ENCODE measurements at regions not wholly inside any gene's neighbourhood (a gene's known extent, or its start where the extent isn't known, plus 50 kb on each side); places are given as distances from the start of the nearest gene placed in this dataset.

DNA sequence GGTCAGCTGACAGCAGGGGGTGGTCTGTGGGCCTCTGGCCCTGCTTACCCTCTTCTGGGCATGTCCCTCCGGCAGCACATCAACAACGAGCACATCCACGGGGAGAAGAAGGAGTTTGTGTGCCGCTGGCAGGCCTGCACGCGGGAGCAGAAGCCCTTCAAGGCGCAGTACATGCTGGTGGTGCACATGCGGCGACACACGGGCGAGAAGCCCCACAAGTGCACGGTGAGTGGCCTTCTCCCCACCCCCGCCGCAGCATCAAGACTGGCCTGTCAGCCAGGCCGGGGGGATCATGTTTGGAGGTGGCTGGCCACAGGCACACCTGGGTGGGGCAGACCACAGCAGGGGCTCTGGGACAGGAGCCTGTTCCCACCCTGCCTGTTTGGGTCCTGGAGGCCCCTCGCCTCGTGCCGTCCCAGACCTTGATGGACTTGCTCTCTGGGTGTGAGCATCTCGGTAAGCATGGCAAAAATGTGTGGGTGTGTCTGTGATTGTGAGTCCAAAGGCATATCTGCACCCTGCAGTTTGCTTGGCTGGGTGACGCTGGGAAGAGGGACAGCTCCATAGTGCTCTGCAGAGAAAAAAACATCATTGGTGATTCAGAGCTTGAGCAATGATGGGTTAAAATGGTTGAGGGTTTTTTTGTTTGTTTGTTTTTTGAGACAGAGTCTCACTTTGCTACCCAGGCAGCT lies 242.8 kb downstream of the GLI2 start:
- DNase-seq (ENCODE audit: low spot score): no peak

- DNase-seq (ENCODE audit: low spot score): no peak
Observed at GRCh38 chr2:120979398-120979797, 243.7 kb downstream of the GLI2 start.

GRCh38 chr2:120979921-120980320 lies 244.3 kb downstream of the GLI2 start:
- DNase-seq (ENCODE audit: low spot score): no peak

DNA sequence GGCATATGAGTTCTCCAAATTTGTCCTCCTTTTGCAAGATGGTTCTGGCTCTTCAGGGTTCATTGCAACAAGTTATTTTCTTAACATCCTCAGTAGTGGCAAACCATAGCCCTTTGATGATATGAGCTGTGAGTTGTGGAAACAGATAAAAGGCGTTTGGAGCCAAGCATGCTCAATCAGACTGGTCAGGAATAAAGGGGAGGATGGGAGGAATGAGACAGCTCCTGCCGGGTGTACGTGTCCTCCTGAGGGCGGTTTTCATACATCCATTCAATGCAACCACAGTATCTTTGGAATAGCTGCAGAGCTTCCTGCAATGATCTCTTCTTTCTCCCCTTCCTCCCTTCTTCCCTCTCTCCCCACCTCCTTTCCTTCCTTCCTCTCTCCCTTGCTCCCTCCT lies 245.8 kb downstream of the GLI2 start:
- no peak for DNase-seq (ENCODE audit: low spot score)

DNA sequence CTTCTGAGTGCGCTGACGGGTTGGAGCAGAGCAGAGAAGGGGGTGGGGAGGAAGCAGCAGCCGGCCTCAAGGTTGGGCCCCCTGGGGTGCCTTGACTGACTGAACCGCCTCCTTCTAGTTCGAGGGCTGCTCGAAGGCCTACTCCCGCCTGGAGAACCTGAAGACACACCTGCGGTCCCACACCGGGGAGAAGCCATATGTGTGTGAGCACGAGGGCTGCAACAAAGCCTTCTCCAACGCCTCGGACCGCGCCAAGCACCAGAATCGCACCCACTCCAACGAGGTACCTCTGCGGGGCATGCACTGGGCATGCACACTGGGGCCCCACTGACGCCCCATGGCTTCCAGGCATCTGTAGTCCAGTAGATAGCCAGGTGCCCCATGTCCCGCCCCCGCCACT lies 246.9 kb downstream of the GLI2 start:
- DNase-seq (ENCODE audit: low spot score): no peak

DNA sequence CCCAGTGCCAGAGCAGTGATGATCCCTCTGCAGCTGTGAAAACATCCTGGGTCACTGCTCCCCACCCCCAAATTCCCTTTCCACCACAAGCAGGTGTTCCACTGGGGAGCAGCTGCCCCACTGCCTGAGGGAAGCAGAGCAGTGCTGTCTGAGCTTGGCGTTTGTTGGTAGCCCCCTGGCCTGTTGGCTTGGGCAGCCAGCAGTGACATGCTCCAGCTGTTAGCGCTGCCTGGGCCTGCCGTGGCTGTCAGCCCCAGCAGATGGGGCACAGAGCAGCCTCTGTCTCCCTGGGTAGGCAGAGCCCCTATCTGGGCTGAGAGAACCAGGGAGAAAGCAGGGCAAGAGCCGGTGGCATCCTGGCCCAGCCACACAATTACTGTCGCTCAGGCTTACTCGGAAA lies 247.7 kb downstream of the GLI2 start:
- DNase-seq (ENCODE audit: low spot score): no peak

DNA sequence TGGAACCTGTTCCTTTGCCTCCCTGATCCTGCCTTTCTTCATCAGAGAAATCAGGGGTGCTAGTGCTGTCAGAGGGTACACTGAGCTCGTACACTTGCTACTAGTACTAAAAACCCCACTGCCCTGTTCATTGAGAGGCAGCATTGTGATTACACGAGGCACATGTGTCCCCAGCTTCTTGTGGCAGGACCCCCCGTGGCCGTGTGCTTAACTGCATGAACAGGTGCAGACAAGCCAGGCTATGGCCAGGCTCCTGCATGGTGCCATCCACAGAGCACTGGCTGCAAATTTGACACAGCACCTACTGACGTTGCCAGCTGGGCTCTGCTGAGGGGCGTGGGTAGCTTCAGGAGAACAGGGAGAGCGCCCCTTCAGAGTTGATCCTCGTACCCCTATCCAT lies 248.4 kb downstream of the GLI2 start:
- DNase-seq (ENCODE audit: low spot score): no peak

- no peak for DNase-seq (ENCODE audit: low spot score)
Observed at GRCh38 chr2:120984452-120985173, 248.9 kb downstream of the GLI2 start.

- DNase-seq (ENCODE audit: low spot score): no peak
Observed at GRCh38 chr2:120985174-120985996, 249.7 kb downstream of the GLI2 start.

GRCh38 chr2:120985997-120986651 lies 250.5 kb downstream of the GLI2 start:
- DNase-seq (ENCODE audit: low spot score): no peak

- DNase-seq (ENCODE audit: low spot score): no peak
Observed at GRCh38 chr2:120986898-120987650, 251.4 kb downstream of the GLI2 start.

DNA sequence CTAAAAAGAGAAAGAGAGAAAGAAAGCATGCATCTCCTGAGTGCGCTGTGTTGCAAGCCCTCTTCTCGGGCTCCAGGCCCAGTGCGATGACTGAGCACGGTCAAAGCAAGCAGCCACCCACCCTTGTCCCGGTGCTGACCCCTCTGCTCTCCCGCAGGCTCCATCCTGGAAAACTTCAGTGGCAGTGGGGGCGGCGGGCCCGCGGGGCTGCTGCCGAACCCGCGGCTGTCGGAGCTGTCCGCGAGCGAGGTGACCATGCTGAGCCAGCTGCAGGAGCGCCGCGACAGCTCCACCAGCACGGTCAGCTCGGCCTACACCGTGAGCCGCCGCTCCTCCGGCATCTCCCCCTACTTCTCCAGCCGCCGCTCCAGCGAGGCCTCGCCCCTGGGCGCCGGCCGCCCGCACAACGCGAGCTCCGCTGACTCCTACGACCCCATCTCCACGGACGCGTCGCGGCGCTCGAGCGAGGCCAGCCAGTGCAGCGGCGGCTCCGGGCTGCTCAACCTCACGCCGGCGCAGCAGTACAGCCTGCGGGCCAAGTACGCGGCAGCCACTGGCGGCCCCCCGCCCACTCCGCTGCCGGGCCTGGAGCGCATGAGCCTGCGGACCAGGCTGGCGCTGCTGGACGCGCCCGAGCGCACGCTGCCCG lies 252.5 kb downstream of the GLI2 start:
- no peak for DNase-seq (ENCODE audit: low spot score)

- DNase-seq (ENCODE audit: low spot score): no peak
Observed at GRCh38 chr2:120988700-120989511, 253.2 kb downstream of the GLI2 start.

GRCh38 chr2:120989512-120990441 lies 254.1 kb downstream of the GLI2 start:
- DNase-seq (ENCODE audit: low spot score): no peak

DNA sequence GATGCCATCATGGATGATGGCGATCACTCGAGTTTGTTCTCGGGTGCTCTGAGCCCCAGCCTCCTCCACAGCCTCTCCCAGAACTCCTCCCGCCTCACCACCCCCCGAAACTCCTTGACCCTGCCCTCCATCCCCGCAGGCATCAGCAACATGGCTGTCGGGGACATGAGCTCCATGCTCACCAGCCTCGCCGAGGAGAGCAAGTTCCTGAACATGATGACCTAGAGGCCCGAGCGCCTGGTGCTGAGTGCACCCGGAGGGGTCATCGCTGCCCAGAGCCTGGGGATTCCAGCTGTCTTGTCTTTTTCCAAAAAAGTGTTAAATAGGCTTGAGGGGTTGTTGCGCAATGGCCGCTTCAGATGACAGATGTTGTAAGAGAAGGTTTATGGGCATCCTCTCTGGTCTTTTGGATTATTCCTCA lies 254.8 kb downstream of the GLI2 start:
- no peak for DNase-seq (ENCODE audit: low spot score)

DNA sequence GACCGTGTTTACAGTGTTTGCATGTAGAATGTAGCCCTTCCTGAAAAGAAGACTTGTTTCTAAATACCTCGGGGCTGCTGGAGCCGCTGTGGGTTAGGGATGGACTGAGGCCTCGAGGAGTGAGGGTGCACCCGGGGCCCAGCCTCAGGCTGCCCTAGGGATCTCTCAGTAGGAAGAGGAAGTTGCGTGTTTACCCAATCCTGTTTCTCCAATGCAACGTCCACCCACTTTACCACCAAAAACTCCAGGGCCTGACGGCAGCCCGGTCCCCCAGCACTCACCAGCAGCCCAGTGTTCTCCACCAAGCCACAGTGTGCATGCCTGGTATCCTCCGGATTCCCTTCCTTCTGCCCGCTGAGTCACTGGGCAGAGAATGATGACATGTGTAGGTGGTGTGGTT lies 255.8 kb downstream of the GLI2 start:
- no peak for DNase-seq (ENCODE audit: low spot score)

DNA sequence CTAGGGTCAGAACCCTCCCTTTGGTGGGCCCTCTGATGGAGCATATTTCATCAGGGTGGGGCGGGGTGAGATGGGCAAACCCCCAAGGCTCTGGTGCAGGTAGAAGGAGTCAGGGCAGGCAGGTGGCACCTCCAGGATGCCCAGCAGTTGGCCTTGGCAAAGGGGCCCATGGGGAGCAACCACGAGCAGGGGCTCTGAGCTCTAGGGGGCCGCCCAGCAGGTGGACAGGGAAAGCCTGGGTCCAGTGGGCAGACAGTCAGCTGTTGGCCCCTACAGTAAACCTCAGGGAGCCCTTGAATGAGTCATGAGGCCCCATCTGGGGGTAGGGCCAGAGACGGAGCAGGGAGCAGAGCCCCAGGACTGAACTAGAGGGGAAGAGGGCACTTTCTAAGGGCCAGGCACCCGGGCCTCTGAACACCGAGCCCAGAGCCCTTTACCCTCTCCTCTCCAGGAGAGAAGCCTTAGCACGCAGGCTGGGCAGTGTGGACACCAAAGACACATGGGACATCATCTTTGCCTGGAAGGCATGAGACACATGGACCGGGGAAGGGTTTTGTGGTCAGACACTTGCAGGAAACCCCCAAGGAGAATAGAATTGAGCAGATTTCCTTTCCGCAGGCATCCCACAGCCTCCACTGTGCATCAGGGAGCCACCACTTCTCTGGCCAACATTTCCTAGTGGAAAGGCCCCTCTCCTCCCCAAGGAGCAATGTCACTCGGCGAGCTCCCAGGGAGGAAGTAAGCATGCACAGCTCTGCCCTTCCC lies 257.3 kb downstream of the GLI2 start:
- DNase-seq (ENCODE audit: low spot score): no peak

DNA sequence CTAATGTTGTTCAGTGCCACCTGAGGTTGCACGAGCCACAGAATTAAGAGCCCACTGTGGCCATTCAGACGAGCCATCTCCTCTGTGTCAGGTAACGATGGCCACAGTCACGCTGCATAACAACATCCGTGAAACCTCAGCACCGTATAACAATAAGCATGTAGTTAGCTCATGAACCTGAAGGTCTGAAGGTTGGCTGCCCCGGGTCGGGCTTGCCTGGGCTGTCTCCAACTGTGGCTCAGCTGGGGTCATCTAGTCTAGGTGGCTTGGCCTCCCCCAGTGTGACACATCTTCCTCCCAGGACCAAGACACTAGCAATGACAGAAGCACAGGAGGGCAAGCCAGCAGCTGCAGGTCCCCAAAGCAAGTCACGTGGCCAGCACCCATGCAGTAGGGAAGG lies 258.0 kb downstream of the GLI2 start:
- no peak for DNase-seq (ENCODE audit: low spot score)
